CD4-positive, alpha-beta T cell (primary cell): ENCODE measurements at regions not wholly inside any gene's neighbourhood (a gene's known extent, or its start where the extent isn't known, plus 50 kb on each side); places are given as distances from the start of the nearest gene placed in this dataset.
"Not testable (repeated sequence)": the region's sequence is repeated elsewhere in the genome, so short reads cannot be mapped to it uniquely, and the experiment has no call there.

Experiments
- ATAC-seq: fragments of 200-7000 bp; cut with Tn5 transposase; one replicate; pipeline ENCODE4 v1.10.0; 2022; ENCODE audit warnings: mild to moderate bottlenecking; ENCODE audit not compliant: poor library complexity
- CTCF ChIA-PET: fragments of 350-600 bp; sonication (Branson Sonifier 250); formaldehyde crosslinking; loops from one replicate; lab custom pipeline; 2021; ENCODE audit warnings: antibody characterized with exemption, inconsistent platforms; lab: Charles Lee
- POLR2A ChIA-PET: fragments of 350-600 bp; sonication (Branson Sonifier 250); formaldehyde crosslinking; loops from one replicate; lab custom pipeline; 2021; ENCODE audit warnings: antibody characterized with exemption, inconsistent platforms; lab: Charles Lee
- DNase-seq, 14 experiments: peaks; one replicate each; pipeline ENCODE4 v3.0.0-alpha.2; 2013 to 2020; ENCODE audit warnings: mixed read lengths in 2 of 14
- H3K27ac ChIP-seq, 2 donors: one replicate each; pipeline versions ENCODE4 v1.5.1 to v1.7.0; 2013; ENCODE audit warnings: low read length in 2 of 2, low read depth in 1 of 2, mild to moderate bottlenecking in 1 of 2
- H3K27me3 ChIP-seq, 2 experiments: 1 replicate in 1 of 2; 2 replicates in 1 of 2; pipeline versions ENCODE4 v1.6.1 to v1.7.0; 2013; ENCODE audit warnings: low read length in 2 of 2, control low read depth in 1 of 2, mild to moderate bottlenecking in 1 of 2, moderate library complexity in 1 of 2; ENCODE audit not compliant: insufficient read depth in 2 of 2, control insufficient read depth in 1 of 2
- H3K36me3 ChIP-seq: one replicate; pipeline ENCODE4 v1.6.1; 2013; ENCODE audit warnings: low read length, control low read depth; ENCODE audit not compliant: insufficient read depth
- H3K4me1 ChIP-seq: one replicate; pipeline ENCODE4 v1.6.1; 2013; ENCODE audit warnings: low read length, control low read depth; ENCODE audit not compliant: insufficient read depth
- H3K4me3 ChIP-seq: one replicate; pipeline ENCODE4 v1.5.1; 2013; ENCODE audit warnings: mild to moderate bottlenecking, low read length, moderate library complexity
- H3K9me3 ChIP-seq, 2 experiments: 1 replicate in 1 of 2; 2 replicates in 1 of 2; pipeline versions ENCODE4 v1.6.1 to v1.7.0; 2013; ENCODE audit warnings: low read length in 2 of 2, mild to moderate bottlenecking in 2 of 2, control low read depth in 1 of 2, moderate library complexity in 1 of 2; ENCODE audit not compliant: control insufficient read depth in 1 of 2, insufficient read depth in 1 of 2
- H3K27ac Mint-ChIP-seq: one replicate; pipeline ENCODE4 v1.8.0; 2020; ENCODE audit warnings: mixed read lengths
- H3K27me3 Mint-ChIP-seq: one replicate; pipeline ENCODE4 v1.8.0; 2021; ENCODE audit warnings: mixed read lengths
- H3K36me3 Mint-ChIP-seq: one replicate; pipeline ENCODE4 v1.8.0; 2021; ENCODE audit warnings: low read depth, mixed read lengths
- H3K4me1 Mint-ChIP-seq: one replicate; pipeline ENCODE4 v1.8.0; 2021; ENCODE audit warnings: low read depth, mixed read lengths
- H3K4me3 Mint-ChIP-seq: one replicate; pipeline ENCODE4 v1.8.0; 2020; ENCODE audit warnings: mild to moderate bottlenecking, mixed read lengths
- H3K9me3 Mint-ChIP-seq: one replicate; pipeline ENCODE4 v1.8.0; 2020; ENCODE audit warnings: mixed read lengths
- intact Hi-C, 2 experiments: fragments of 100-400 bp; cut with DNase I in 1 of 2; cut with micrococcal nuclease in 1 of 2; formaldehyde crosslinking; loops; one replicate each; pipeline versions ENCODE4 v1.15.1 to v1.9.0; 2023 to 2025; cut with DNase I, micrococcal nuclease
- TF ChIP-seq, protein P1 (sequence below): fragments of 200-600 bp; IDR thresholded peaks from one replicate; pipeline ENCODE4 v1.8.0; 2022; ENCODE audit warnings: antibody characterized with exemption, mild to moderate bottlenecking

DNA sequence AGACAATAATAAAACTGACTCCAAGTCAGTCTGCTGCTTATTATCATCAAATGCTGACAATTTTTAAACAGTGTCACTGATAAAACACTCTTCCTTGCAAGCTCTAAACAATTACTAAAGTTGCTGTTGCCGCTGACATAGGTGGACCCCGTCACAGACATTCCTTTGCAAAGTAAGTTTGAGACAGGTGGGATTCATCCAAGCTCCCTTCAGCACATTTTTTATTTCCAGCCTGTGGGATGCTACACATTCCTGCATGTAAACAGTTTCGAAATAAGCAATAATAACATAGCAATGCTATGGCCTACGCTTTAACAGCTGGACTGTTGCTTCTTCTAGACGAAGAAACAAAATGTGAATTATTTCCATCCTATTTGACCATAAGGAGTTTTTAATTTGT lies 85.4 kb upstream of the HIF1A start:
- no peak for ATAC-seq
- POLR2A ChIA-PET = interaction anchor here (0.6 kb wide), 1 partner anchor 52 kb away, joined by 3 read pairs; no protein-coding TSS in a partner anchor

DNA sequence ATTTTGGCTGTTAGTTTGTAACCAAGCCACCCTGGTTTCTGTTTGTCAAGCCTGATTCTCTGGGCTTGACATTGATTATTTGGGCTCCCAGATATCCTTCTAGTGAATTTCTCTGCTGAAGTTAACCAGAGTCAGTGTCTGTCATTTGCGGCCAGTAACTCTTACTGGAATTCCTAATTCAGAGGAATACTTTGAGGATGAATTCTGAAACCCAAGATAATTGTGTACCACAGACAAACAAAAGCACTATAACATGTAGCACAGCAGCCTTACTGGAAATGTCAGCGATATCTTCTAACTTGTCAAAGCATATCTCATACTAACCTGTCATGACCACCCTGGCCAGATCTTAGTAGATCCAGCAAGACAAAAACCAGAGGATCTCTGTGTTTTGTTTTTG lies 84.4 kb upstream of the HIF1A start:
- no peak for ATAC-seq

More for the DNA sequence above, 85.4 kb upstream of the HIF1A start:
- Mint-ChIP-seq H3K9me3 (no peaks in the 10 kb centered on the region), H3K4me1 (no peaks in the 10 kb centered on the region), H3K4me3 (no peak overlapping the region), H3K36me3 (no peaks in the 10 kb centered on the region), H3K27ac (no peak overlapping the region), H3K27me3 (no peaks in the 10 kb centered on the region)
- CTCF ChIA-PET = no interaction called here
- no peaks in the 10 kb centered on the region for H3K27me3 ChIP-seq
- H3K9me3 ChIP-seq = no peaks in the 10 kb centered on the region
- H3K36me3 ChIP-seq = no peaks in the 10 kb centered on the region
- H3K27ac ChIP-seq = no peak overlapping the region
- intact Hi-C loops = no loop called here
- DNase-seq = no peak
- H3K4me1 ChIP-seq = no peaks in the 10 kb centered on the region
- no peak overlapping the region for H3K4me3 ChIP-seq
- TF ChIP-seq, protein P1, sequence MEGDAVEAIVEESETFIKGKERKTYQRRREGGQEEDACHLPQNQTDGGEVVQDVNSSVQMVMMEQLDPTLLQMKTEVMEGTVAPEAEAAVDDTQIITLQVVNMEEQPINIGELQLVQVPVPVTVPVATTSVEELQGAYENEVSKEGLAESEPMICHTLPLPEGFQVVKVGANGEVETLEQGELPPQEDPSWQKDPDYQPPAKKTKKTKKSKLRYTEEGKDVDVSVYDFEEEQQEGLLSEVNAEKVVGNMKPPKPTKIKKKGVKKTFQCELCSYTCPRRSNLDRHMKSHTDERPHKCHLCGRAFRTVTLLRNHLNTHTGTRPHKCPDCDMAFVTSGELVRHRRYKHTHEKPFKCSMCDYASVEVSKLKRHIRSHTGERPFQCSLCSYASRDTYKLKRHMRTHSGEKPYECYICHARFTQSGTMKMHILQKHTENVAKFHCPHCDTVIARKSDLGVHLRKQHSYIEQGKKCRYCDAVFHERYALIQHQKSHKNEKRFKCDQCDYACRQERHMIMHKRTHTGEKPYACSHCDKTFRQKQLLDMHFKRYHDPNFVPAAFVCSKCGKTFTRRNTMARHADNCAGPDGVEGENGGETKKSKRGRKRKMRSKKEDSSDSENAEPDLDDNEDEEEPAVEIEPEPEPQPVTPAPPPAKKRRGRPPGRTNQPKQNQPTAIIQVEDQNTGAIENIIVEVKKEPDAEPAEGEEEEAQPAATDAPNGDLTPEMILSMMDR = no peak

DNA sequence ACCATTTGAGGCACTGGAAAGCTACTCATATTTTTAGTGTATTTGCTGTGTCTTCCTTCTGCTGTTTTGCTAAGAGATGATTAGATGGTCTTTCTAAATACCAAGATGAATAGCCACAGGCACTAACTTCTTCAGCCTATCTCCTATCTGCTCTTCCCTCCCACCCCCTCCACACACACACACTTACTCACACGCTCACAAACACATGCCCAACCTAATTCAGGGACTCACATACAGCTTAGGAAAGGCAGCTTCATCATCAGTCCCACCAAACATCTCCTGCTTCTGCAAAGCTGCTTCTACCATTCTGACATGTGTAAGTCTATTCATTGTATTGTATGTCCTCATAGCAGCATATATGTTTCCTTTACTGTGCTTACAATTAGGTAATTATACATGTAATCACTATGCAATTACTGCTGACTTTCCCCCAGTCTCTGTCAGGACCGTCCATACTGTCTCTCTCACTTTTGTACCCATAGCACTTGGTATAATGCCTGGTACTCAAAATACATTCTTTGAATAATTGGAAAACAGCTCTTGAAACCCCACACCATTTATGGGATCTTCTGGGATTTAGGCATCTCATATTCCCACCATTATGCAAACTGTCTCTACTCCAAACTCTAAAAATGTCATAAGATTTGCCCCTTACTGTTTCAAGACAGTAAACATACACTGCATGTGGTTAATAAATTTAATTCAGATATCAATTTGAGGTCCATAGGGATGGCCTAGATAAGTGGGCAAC lies 83.3 kb upstream of the HIF1A start:
- Mint-ChIP-seq H3K4me3 (no peak overlapping the region), H3K36me3 (no peaks in the 10 kb centered on the region), H3K9me3 (no peaks in the 10 kb centered on the region), H3K27me3 (no peaks in the 10 kb centered on the region), H3K4me1 (peaks cover 5% of the 10 kb centered on the region), H3K27ac (no peak overlapping the region)
- intact Hi-C loops = no loop called here
- Histone ChIP-seq H3K4me3 (no peak overlapping the region), H3K27me3 (no peaks in the 10 kb centered on the region), H3K36me3 (no peaks in the 10 kb centered on the region), H3K4me1 (no peaks in the 10 kb centered on the region), H3K27ac (no peak overlapping the region), H3K9me3 (no peaks in the 10 kb centered on the region)
- TF ChIP-seq, protein P1 = no peak
- CTCF ChIA-PET = no interaction called here
- POLR2A ChIA-PET = no interaction called here
- ATAC-seq = no peak
- no peak for DNase-seq

More for the DNA sequence above, 84.4 kb upstream of the HIF1A start:
- Histone ChIP-seq H3K36me3 (no peaks in the 10 kb centered on the region), H3K4me1 (no peaks in the 10 kb centered on the region), H3K27ac (no peak overlapping the region), H3K4me3 (no peak overlapping the region), H3K9me3 (no peaks in the 10 kb centered on the region), H3K27me3 (no peaks in the 10 kb centered on the region)
- Mint-ChIP-seq H3K4me3 (no peak overlapping the region), H3K27ac (no peak overlapping the region), H3K27me3 (no peaks in the 10 kb centered on the region), H3K36me3 (no peaks in the 10 kb centered on the region), H3K9me3 (no peaks in the 10 kb centered on the region), H3K4me1 (no peaks in the 10 kb centered on the region)
- ChIA-PET CTCF (no interaction called here), POLR2A (no interaction called here)
- TF ChIP-seq, protein P1 = no peak
- DNase-seq = no peak
- intact Hi-C loops = no loop called here

DNA sequence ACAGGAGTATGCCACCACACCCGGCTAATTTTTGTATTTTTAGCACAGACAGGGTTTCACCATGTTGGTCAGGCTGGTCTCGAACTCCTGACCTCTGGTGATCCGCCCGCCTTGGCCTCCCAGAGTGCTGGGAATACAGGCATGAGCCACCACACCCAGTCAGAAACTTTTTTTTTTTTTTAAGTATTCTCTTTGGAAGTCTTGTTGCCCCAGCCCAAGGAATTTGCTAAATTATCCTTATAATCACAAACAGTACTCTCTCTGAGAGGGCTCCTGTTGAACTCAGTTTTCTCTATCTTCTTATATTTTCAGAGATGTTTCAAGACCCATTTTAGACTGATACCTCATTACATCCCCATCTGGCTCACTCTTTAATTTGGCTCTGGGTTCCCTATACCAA lies 82.3 kb upstream of the HIF1A start:
- H3K9me3 ChIP-seq, H3K4me3 ChIP-seq, H3K27ac Mint-ChIP-seq, H3K4me3 Mint-ChIP-seq, DNase-seq, intact Hi-C loops, H3K27me3 ChIP-seq, POLR2A ChIA-PET, H3K36me3 Mint-ChIP-seq, H3K27me3 Mint-ChIP-seq, H3K9me3 Mint-ChIP-seq, H3K27ac ChIP-seq, ATAC-seq, CTCF ChIA-PET, H3K36me3 ChIP-seq, H3K4me1 ChIP-seq: not testable (repeated sequence)
- H3K4me1 Mint-ChIP-seq = peaks cover 11% of the 10 kb centered on the region
